SIG-M5 treated with dmso at 0.1 percent for 504 hours (cell line): ENCODE measurements at regions not wholly inside any gene's neighbourhood (a gene's known extent, or its start where the extent isn't known, plus 50 kb on each side); places are given as distances from the start of the nearest gene placed in this dataset.
"Not testable (repeated sequence)": the region's sequence is repeated elsewhere in the genome, so short reads cannot be mapped to it uniquely, and the experiment has no call there.

Experiments used
- DNase-seq: peaks from one replicate; lab custom pipeline; 2025; ENCODE audit not compliant: unreplicated experiment; lab: John Stamatoyannopoulos, UW

DNA sequence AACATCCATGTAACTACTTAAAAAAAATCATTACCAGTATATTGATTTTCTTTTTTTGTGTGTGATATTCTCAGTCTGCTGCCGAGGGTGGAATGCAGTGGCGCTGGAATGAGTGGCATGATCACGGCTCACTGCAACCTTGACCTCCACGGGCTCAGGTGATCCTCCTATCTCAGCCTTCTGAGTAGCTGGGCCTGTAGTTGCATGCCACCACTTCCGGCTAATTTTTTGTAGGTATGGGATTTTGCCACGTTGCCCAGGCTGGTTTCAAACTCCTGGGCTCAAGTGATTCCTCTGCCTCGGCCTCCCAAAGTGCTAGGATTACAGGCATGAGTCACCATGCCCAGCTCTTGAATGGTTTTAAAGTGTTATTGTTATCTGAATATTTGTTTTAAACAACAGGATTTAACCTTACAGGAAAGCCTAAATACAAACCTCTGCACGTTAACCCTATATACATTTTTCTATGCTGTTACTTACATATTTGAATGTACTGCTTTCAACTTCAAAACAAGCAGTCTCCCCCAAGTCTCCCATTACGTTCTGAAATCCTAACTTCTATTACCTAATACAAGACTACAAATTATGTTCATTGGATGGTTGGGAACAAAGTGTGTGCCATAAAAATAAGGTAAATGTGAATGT lies 61.7 kb downstream of the KPNA2 start:
- DNase-seq, result no peak

DNA sequence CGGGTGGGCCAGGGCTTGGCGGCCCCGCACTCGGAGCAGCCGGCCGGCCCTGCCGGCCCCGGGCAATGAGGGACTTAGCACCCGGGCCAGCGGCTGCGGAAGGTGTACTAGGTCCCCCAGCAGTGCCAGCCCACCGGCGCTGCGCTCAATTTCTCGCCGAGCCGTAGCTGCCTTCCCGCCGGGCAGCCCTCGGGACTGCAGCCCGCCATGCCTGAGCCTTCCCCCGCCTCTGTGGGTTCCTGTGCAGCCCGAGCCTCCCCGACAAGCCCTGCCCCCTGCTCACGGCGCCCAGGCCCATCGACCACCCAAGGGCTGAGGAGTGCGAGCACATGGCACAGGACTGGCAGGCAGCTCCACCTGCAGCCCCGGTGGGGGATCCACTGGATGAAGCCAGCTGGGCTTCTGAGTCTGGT lies 63.8 kb downstream of the KPNA2 start:
- not testable (repeated sequence) for DNase-seq

DNA sequence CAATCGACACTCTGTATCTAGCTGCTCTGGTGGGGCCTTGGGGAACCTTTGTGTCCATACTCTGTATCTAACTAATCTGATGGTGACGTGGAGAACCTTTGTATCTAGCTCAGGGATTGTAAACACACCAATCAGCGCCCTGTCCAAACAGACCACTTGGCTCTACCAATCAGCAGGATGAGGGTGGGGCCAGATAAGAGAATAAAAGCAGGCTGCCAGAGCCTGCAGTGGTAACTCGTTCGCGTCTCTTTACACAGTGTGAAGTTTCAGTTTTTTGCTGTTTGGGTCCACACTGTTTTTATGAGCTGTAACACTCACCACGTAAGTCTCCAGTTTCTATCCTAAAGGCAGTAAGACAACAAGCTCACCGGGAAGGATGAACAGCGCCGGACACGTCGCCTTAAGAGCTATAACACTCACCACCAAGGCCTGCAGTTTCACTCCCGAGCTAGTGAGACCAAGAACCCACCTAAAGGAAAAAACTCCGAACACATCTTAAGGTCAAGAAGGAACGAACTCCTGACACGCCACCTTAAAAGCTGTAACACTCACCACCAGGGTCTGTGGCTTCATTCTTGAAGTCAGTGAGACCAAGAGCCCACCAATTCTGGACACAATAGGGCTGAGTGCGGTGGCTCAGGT lies 64.6 kb downstream of the KPNA2 start:
- DNase-seq, result no peak

DNA sequence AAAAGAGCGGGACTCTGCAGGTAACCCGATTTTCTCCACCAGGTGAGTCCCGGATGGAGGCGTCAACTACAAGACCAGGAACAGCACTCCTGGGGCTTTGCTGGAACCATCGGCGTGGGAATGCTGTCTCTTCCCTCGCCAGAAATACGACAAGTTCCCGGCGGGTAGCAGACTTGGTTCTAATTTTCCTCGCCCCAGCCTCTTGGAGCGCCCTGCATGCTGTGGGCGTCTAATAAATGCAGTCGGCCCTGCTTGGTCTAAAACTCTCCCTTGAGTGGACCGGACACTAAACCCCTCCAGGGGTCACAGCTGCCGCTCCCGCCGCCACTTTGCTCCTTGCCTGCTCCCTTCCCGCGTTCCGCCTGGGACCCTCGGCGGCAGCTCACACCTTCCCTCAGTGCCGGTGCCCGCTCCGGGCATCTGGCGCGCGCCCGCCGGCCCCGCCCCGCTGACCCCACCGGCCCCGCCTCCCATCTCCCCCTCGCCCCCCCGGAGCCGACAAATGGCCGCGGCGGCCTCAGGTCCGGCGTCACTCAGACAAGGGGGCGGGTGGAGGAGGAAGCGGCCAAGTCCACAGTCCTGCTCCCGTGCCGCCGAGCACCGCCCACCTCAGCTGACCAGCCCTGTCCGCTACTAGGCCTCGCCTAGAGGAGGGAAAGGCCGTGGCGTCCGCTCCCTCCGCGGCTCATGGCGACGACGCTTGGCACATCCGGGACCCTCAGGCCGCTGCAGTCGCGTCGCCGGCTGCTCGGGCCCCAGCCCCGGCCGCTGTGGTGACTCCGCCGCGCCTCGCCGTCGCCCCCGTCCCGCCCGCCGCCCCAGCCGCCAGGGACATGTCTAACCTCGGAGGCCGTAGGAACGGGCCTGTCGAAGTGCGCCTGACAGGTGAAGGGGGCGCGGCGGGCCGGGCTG lies 65.8 kb downstream of the KPNA2 start:
- peak; percentile 81 for DNase-seq

DNA sequence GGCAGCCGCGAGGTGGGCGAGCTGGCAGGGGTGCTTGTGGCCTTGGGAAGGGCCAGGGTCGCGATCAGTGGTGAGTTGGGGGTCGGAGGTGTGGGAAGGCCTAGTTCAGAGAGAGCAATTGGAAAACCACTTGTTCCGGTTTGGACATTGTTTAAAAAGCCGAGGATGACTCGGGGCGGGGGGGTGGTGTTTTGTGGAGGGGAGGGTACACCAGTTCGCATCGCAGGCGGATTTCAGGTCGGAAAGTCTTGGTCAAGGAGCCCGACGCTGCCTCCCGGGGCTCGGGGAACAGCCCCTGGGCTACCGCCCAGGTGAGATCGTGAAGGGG lies 66.4 kb downstream of the KPNA2 start:
- DNase-seq, result no peak

DNA sequence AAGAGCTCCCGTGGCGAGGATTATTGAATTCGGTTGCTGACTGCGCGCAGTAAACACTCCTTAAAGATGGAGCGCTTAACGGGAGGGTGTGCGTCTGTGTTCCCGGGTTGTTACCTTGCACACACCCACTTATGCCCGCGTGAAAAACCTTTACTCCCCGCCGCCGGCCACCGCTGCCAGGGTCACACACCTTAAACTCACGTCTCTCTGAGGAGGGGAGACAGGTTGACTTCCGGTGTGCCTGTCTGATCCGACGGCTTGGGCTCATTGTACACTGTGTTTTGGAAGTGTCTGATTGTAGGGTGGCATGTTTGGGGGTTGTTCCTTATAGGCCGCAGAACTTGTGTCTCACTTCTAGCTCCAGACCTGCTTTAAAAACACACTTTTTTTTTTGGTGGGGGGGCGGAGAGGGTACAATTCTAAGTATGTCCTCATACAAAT lies 66.8 kb downstream of the KPNA2 start:
- DNase-seq, result no peak

DNA sequence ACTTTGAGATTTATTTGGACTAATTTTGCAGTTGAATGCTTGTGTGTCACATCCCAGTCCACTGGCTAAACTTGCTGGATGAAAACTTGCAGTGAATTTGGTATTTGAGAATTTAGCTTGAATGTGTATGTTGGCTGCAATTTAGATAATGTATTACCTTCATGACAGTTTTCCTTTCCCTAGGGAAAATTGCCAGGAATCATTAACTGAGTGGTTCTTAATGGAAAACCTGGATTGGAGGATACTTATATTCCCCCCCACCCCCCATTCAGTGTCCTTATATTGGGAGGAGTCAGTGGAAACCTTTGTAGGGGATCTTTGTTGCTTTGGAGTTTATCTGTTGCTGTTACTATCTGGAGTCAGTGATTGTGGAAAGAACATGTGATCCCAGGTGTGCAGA lies 67.6 kb downstream of the KPNA2 start:
- DNase-seq, result no peak

DNA sequence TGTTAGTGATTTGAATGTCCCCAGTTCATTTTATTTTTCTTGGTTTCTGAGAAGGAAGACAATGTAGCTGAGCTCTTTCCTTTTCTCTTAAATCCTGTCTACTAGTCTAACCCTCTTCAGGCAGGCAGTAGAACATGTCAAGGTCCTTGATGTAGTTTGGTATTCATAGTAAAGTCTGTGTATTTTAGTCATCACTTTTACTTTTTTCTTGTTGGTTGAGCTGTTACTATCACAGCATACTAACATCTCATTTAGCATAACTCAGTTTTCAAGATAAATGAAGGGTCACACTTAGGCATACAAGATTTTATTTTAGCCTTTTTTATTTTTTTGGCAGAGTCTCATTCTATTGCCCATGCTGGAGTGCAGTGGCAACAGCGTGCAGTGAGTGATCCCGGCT lies 70.5 kb downstream of the KPNA2 start:
- no peak for DNase-seq

DNA sequence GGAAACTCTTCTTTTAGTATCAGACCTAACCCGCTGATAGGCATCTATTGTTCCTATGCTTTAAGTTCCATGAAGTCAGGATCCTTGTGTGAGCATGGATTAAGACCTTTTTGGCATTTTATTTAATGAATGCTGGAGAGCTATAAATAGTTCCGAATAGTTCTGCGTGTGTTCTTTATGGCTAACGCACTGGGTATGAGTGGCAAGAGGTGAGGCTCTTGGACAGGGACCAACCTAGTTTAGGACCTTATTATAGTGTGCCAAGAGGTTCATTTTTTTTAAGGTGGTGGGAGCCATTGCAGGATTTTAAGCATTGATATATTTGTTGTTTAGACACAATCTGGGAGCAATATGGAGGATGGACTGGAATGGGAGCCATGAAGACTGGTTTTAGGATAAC lies 71.8 kb downstream of the KPNA2 start:
- DNase-seq, result no peak

DNA sequence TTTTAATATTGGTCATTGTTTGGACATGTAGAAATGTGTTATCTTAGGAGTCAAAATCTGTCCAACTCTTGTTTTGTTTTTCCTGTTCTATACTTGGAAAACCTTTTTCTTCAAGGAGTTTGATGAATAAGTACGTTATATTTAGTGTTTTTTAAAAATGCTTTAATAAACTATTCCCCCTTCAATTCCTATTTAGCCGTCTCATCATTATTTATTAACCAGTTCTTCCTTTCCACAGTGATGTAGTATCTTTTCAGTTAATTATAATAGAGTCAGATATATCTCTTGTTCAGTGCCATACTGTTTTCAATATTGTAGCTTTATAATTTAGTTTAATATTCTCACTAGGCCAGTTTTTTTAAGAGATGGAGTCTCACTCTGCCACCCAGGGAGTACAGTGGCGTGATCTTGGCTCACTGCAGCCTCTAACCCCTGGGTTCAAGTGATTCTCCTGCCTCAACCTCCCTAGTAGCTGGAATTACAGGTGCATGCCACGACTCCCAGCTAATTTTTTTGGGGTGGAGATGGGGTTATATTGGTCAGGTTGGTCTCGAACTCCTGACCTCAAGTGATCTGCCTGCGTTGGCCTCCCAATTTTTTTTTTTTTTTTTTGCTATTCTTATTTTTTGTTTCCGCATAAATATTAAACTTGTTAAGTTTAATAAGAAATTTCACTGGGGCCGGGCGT lies 72.9 kb downstream of the KPNA2 start:
- no peak for DNase-seq

DNA sequence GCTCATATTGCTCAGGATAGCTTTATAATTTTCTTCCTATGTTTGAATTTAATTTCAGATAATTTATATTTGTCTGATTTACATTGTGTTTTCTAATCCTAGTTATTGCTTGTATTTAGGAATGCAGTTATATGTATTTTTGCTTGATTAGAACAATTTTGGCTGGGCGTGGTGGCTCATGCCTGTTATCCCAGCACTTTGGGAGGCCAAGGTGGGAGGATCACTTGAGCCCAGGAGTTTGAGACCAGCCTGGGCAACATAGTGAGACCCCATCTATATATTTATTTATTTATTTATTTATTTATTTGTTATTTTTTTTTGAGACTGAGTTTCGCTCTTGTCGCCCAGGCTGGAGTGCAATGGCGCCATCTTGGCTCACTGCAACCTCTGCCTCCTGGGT lies 73.9 kb downstream of the KPNA2 start:
- DNase-seq, result not testable (repeated sequence)

DNA sequence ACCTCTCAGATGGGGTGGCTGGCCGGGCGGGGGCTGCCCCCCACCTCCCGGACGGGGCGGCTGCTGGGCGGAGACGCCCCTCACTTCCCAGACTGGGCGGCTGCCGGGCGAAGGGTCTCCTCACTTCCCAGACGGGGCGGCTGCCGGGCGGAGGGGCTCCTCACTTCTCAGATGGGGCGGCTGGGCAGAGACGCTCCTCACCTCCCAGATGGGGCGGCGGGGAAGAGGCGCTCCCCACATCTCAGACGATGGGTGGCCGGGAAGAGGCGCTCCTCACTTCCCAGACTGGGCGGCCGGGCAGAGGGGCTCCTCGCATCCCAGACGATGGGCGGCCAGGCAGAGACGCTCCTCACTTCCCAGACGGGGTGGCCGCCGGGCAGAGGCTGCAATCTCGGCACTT lies 80.7 kb downstream of the KPNA2 start:
- DNase-seq, result not testable (repeated sequence)

DNA sequence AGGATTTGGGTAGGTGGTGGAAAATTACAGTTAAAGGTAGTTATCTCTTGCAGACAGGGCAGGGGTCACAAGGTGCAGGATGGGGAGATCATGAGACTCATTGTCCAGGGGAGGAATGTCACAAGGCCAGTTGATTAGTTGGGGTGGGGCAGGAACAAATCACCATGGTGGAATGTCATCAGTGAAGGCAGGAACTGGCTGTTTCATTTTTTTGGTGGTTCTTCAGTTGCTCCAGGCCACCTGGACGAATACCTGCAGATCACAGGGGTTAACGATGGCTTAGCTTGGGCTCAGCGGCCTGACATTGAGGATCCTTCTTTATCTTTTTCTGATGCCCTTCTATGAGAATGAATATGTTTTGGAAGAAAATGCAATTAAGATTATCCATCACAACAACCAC lies 87.1 kb downstream of the KPNA2 start:
- no peak for DNase-seq

DNA sequence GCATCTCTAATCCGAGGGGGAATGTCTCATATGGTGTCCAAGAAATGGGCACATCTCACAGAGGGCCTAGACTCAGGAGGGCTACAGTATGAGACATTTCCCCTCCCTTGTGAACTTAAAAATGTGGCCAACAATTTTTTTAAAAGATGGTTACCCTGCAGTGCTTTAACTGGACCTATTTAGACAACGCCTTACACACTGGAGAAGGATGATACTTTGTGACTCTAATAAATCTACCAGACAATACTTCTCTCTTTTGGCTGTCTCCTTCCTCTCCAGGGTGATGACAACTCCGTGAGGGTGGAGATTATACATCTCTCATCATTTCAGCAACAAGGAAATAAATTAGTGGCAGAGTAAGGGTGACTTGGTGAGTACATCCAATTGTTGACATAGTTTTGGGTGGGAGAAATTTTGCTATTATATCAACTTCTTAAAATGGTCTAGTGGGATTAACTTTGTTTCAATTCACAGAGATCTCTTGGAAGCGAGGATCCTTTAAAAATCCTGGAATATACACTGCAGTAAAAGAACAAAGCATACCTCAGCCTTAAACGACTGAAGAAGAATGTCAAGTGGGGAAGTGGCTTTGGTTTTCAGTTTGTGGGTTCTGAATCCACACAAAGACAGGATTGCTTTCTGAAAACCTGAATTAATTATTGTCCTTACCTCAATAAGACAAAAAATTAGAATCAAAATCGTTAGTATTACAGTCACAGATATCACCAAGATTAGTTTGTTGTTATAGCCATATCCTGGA lies 89.8 kb downstream of the KPNA2 start:
- DNase-seq, result no peak

DNA sequence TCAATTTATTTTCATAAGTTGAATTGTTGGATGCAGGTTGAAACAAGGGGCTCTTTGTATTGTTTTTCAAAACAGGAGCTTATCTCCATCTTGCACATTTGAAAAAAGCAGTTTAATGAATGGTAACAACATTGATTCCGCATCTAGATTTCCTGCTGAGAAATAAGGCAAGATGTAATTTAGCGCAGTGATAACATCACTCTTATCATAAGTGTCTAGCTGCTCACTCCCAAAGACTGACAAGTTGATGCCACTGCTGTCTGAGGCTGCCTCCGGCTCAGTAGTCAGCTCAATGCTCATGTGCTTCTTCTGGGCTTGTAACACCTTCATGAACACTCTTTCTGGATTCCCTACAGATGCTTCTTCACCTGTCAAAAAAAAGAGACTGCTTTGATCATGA lies 92.4 kb downstream of the KPNA2 start:
- DNase-seq, result no peak

DNA sequence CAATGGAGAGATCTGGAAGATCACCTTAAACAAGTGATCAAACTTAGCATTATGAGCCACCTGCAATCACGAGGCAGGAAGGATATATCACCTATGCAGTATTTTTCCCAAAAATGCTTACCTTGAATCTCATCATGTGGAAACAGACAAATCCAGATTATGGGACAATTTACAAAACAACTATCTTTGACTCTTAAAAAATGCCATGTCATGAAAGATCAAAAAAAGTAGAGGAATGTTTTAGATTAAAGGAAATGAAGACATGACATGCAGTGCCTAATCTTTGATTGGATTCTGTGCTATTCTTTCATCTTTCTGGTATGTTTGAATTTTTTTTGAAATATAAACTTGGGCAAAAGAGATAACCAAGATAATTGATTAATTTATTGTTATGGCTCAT lies 95.9 kb downstream of the KPNA2 start:
- no peak for DNase-seq

DNA sequence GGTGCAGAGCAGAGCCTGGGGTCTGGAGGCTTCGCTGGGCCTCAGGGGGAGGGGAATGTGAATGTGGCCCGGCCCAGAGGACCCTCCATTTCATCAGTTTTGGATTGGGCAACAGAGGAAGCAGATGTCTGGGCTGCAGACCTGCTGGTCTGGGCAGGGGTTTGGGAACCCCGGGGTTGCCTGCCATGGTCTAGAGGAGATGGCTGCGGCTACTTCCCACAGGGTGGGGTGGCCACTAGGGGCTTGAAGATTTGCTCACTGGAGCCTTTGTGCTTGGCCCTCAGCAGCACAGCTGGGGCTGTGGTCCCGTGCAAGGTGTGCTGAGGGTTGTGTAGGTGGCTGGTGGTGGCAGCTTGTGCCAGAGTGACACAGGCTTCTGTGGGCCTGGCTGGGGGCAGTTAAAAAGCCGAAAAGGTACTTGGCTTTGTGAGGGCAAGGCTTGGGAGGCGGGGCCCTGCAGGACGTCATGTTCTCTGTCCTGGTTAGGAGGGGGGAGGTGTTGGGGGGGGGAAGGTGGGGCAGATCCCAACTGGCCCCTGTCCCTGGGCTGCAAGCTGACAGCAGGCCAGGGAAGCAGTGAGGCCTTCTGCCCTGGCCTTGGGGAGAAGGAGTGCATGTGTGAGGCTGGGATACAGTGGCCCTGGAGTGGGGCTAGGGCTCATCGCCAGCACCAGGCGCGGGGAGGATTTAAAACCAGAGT lies 98.0 kb downstream of the KPNA2 start:
- no peak for DNase-seq

DNA sequence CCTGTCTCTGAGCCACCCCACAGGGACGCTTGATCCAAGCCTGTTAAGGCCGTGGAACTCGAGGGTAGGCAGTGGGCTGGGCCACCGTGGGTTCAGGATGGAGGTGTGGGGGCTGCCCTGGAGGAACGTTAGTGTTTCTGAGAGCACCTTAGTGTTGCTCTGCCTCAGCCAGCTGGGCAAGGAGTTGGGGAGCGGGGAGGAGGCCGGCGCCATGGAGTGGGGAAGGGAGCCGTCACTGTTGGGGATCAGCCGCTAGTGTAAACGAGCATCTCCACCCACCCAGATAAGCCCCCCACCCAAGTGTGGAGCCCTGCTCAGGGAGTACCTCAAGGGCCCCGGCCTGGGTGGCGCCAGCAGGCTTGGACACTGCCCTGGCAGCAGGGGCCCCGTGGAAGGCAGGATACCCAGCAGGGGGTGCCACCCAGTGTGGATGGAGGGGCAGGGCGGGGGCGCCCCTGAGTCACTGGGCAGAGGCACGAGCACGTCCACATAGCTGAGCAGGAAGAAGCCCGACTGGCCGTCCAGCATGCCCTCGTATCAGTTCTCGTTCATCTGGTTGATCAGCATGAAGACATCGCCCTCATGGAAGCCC lies 98.6 kb downstream of the KPNA2 start:
- DNase-seq, result no peak

DNA sequence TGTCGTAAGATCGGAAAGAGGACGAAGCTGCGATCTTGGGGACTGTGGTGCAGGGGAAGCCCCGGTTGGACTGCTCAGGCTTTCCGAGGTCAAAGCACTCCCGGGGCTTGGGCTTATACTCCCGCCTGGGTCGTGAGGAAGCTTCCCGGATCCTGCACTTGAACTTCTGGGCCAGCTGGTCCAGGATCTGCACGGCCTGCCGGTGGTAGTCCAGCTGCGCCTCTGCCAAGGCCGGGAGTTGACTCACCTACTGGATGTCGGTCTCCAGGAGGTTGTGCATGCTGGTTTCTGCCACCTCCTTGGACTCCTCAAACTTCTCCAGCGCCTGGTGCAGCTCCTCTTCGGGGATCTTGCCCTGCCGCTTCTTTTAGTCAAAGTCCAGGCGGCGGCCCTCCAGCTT lies 99.2 kb downstream of the KPNA2 start:
- no peak for DNase-seq
